ENCODE measurements at regions not wholly inside any gene's neighbourhood (a gene's known extent, or its start where the extent isn't known, plus 50 kb on each side); places are given as distances from the start of the nearest gene placed in this dataset.
"Not testable (repeated sequence)": the region's sequence is repeated elsewhere in the genome, so short reads cannot be mapped to it uniquely, and the experiment has no call there.

DNA sequence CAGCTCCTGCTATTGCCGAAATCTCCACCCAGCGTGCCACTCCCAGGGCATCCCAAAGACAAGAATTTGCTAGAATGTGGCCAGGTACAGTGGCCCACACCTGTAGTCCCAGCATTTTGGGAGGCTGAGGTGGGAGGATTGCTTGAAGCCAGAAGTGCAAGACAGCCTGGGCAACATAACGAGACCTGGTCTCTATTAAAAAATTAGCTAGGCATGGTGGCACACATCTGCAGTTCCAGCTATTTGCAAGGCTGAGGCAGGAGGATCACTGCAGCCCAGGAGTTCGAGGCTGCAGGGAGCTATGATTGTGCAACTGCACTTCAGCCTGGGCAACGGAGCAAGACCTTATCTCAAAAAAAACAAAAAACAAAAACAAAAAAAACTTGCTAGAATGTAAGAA is 73.3 kb upstream of the LYZL2 start:
- TF ChIP-seq, protein P1, sequence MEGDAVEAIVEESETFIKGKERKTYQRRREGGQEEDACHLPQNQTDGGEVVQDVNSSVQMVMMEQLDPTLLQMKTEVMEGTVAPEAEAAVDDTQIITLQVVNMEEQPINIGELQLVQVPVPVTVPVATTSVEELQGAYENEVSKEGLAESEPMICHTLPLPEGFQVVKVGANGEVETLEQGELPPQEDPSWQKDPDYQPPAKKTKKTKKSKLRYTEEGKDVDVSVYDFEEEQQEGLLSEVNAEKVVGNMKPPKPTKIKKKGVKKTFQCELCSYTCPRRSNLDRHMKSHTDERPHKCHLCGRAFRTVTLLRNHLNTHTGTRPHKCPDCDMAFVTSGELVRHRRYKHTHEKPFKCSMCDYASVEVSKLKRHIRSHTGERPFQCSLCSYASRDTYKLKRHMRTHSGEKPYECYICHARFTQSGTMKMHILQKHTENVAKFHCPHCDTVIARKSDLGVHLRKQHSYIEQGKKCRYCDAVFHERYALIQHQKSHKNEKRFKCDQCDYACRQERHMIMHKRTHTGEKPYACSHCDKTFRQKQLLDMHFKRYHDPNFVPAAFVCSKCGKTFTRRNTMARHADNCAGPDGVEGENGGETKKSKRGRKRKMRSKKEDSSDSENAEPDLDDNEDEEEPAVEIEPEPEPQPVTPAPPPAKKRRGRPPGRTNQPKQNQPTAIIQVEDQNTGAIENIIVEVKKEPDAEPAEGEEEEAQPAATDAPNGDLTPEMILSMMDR (IDR thresholded peaks at IDR 0.05; ENCODE audit: low read depth, low read length), result no peak
- no peak overlapping the region for H3K4me3 ChIP-seq (ENCODE audit: low read depth, low read length)

DNA sequence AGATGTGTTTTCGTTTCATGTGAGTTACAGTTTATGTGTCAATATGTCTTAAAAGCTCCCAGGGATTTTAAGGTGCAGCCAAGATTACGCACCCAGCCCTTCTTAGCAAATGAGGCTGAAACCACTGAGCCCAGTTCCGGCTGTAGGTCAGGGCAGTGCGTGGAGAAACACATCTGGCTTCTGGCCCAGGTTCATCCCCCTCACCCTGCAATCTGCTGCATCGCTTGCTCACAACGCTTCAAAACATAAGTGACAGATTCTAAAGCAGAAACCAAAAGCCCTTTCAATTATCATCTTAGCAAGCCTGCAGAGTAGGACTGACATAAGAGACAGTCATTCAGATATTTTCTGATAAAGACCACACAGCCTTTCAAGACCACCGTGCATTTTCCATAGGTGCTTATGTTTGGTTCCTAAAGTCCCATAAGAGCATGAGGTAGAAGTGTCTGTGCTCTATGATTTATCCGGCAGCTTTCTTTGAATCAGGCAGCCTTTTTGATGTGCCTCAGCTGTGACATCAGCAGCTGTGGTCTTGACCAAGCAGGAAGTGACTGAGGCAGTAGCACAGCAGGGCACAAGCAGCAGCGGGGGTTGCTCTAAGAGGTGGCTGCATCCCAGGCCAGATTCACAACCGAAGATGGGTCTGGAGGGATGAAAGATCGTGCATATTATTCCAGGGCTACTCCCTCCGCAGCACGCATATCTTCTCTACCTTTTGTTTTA is 72.1 kb upstream of the LYZL2 start:
- H3K4me3 ChIP-seq (ENCODE audit: low read depth, low read length), result no peak overlapping the region
- TF ChIP-seq, protein P1 (IDR thresholded peaks at IDR 0.05; ENCODE audit: low read depth, low read length), result no peak

DNA sequence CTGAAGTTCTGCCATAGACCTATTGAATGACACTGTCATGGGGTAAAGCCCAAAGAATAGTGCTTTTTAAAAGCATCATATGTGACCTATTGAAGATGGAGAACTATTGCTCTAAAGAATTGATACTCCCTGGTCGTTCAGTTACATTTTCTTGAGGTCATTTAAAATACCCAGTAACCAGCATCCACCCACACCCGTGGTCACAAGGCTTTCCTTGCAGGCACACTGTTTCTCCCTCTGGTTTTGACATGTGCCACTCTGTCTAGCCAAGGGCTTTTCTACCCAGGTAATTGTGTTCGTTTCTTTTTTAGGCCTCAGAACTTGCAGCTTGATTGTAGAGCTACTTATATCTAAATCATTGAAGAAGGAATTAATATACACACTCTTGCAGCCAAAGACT is 68.3 kb upstream of the LYZL2 start:
- no peak overlapping the region for H3K4me3 ChIP-seq (ENCODE audit: low read depth, low read length)
- TF ChIP-seq, protein P1 (IDR thresholded peaks at IDR 0.05; ENCODE audit: low read depth, low read length), result no peak

DNA sequence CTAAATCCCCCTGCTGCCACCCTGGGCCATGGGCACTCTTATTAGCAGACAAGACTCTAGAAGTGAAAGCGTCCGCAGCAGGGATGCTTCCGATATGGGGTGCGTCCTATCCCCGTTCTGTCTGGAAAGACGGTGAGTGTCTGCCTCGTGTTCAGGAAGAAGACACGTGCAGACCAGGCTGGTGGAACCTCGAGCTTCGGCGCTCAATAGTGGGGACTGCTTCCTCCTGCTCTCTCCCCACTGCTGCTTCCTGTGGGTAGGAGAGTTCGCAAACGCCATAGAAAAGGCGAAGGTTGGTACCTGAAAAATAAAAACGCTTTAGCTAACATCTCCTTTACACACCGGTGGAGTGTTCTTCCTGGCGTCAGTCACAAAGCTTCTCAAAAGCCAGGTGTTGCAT is 67.7 kb upstream of the LYZL2 start:
- not testable (repeated sequence) for H3K4me3 ChIP-seq (ENCODE audit: low read depth, low read length)

DNA sequence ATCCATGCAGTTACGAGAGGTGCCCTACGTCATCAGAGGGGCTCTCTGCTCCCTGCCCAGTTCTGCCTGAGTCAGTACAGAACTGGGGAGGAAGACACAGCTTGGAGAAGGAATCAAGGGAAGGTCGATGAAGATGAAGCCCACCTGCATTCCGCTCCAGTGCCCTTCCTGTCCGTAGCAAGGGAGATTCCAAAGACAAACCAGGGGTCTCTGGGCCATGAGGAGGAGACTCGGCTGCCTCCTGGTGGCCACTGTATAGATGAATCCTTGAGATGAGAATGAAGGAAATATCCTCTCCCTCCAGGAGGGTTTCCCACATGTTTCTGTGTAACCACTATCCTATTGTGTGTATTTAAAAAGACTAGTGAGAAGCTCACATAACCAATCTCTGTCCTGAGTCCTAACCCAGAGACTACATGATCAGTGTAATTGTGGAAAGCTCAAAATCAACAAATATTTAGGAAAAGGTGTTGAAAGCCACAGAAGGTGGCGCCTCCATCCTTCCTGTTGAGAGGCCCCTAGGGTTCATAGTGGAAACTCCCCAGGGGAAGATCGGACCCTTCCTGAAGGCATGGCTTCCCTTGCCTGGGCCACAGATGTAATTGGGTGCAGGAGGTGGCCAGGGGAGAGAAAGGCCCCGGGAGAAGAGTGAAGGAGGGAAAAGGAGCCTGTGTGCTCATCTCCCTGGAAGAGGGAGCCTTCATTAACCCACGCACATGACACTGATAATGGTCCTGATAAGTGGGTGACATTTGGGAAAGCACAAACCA is 67.0 kb upstream of the LYZL2 start:
- not testable (repeated sequence) for H3K4me3 ChIP-seq (ENCODE audit: low read depth, low read length)

DNA sequence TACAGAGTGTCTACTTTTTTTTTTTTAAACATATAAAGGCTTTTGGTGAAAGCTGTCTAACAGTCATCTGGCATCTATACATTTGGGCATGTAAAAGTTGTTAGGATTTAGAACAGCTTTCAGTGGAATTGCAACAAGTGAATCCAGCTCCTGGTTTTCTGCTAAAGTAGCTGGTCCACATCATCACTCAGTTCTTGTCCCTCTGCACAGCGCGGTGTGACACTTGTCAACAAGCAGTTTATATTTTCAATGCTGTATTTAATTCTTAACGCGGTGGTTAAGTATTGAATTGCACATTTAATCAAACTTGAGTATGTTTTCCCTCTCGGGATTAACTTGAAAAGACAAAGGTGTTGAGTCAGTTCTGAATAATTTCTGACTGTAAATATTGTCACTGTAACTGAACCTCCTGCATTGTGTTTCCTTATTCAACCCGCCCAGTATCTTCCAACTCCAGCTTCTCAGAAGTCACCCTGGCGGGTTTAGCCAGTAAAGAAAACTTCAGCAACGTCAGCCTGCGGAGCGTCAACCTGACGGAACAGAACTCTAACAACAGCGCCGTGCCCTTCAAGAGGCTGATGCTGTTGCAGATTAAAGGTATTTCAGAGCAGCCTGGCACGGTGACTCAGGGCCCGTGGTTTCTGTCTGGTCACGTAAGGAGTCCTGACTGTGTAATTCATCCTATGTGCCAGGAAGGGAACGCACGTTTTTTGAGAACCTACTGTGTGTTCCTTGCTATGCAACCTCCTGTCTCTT is 66.1 kb upstream of the LYZL2 start:
- H3K4me3 ChIP-seq (ENCODE audit: low read depth, low read length), result not testable (repeated sequence)

DNA sequence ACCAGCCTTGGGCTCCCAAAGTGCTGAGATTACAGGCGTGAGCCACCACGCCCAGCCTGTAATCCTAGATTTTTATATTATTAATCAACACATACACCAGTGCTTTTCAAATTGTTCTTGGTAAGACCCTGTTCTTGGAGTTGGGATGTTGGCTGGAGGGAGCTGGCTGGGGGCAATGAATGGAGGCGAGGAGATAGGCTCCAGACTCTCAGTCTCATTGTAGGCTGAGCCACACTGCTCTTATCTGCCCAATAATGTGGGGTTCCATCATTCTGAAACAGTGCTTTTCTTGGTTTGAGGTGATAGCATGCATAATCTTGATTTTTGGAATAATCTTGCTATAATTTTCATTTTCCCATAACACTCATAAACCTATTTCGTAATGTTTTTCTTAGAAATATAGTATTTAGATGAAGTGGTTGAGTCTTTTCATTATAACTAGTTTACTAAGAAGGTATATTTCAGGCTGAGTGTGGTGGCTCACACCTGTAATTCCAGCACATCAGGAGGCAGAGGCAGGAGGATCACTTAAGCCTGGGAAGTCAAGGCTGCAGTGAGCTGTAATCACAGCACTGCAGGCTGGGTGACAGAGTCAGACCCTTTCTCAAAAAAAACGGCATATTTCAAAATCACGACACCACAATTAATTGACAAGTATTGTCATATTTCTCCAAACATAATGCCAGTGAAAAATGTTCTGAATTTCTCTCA is 65.1 kb upstream of the LYZL2 start:
- TF ChIP-seq, protein P1 (IDR thresholded peaks at IDR 0.05; ENCODE audit: low read depth, low read length), result no peak
- H3K4me3 ChIP-seq (ENCODE audit: low read depth, low read length), result no peak overlapping the region

DNA sequence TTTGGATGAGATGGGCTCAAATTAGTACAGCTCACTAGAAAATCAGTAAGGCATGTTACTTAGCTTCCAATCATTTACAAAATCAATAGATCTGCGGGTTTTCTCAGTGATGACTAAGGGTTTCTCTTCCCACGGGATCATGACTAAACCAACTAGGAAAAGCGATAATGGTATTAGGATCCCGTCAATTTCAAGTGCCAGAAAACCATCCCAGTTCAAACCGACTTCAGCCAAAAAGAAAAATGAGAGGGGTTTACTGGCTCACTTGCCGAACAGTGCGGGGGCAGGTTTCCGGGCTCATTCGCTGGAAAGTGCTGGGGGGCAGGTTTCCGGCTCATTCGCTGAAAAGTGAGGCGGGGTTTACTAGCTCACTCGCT is 62.1 kb upstream of the LYZL2 start:
- TF ChIP-seq, protein P1 (IDR thresholded peaks at IDR 0.05; ENCODE audit: low read depth, low read length), result no peak
- no peak overlapping the region for H3K4me3 ChIP-seq (ENCODE audit: low read depth, low read length)

DNA sequence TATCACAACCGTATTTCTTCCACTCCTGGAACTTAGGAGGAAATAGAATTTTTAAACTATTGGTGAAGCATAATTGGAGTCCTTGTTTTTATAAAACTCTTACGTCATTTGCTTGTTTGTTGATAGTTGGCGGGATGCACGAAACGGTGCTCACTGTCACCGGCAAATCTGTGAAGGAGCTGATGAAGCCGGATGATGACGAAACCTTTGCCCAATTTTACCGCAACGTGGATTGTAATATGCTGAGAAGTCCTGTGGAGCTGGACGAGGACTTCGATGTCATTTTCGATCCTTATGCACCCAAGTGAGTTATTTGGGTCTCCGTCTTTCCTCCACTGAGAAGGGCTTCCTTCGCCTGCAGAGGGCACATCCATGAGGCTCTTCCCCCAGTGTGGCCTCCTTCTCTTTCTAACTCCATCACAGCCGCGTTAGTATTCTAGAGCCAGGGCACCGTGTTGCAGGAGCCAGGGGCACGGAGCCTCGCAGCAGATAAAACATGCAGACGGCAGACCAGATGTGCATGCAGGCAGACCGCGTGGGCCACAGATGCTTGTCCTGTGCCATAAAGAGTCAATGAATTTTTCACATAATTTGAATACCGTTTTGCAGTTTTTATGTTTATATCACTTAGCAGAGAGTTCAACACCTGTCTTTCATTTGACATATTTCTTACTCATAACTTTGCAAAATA is 61.5 kb upstream of the LYZL2 start:
- H3K4me3 ChIP-seq (ENCODE audit: low read depth, low read length), result not testable (repeated sequence)

Measured in WI38 (cell line).